Activated CD4-positive, alpha-beta memory T cell treated with anti-CD3 and anti-CD28 coated beads, Interleukin-2, amount 10 ng/mL, durations not matched to agents 7 days and 5 days (primary cell): ENCODE measurements at regions not wholly inside any gene's neighbourhood (a gene's known extent, or its start where the extent isn't known, plus 50 kb on each side); places are given as distances from the start of the nearest gene placed in this dataset.

Source experiments
- CTCF ChIA-PET: fragments of 350-600 bp; sonication (Branson Sonifier 250); formaldehyde crosslinking; loops from one replicate; lab custom pipeline; 2021; ENCODE audit warnings: antibody characterized with exemption, inconsistent platforms; lab: Charles Lee
- POLR2A ChIA-PET: fragments of 350-600 bp; sonication (Branson Sonifier 250); formaldehyde crosslinking; loops from one replicate; lab custom pipeline; 2021; ENCODE audit warnings: antibody characterized with exemption; lab: Charles Lee
- DNase-seq: peaks from one replicate; pipeline ENCODE4 v3.0.0-alpha.2; 2020
- H3K27ac Mint-ChIP-seq: one replicate; pipeline ENCODE4 v1.8.0; 2021; ENCODE audit warnings: mild to moderate bottlenecking, mixed read lengths
- H3K27me3 Mint-ChIP-seq: one replicate; pipeline ENCODE4 v1.8.0; 2021; ENCODE audit warnings: mixed read lengths
- H3K36me3 Mint-ChIP-seq: one replicate; pipeline ENCODE4 v1.8.0; 2021; ENCODE audit warnings: low read depth, mixed read lengths
- H3K4me1 Mint-ChIP-seq: one replicate; pipeline ENCODE4 v1.8.0; 2021; ENCODE audit warnings: mixed read lengths
- H3K4me3 Mint-ChIP-seq: one replicate; pipeline ENCODE4 v1.8.0; 2021; ENCODE audit warnings: mild to moderate bottlenecking, mixed read lengths
- H3K9me3 Mint-ChIP-seq: one replicate; pipeline ENCODE4 v1.8.0; 2021; ENCODE audit warnings: mixed read lengths

DNA sequence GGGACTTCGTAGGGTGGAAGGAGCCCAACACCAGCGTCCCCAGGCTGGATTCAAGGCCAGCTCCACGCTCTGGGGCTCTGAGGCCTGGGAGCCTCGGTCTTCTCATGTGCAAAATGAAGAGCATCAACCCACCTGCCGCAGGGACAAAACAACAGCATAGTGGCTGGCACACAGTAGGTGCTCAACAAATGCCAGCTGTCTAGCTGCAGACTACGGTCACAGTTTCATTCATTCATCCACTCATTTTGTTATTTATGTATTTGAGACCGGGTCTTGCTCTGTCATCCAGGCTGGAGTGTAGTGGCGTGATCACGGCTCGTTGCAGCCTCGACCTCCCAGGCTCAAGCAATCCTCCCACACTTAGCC is 60.7 kb downstream of the CEBPB start:
- H3K9me3 Mint-ChIP-seq, result no peaks in the 10 kb centered on the region
- DNase-seq, result no peak
- no peaks in the 10 kb centered on the region for H3K4me1 Mint-ChIP-seq
- H3K4me3 Mint-ChIP-seq, result no peak overlapping the region
- ChIA-PET CTCF (no interaction called here), POLR2A (no interaction called here)
- H3K27ac Mint-ChIP-seq, result no peak overlapping the region
- no peaks in the 10 kb centered on the region for H3K36me3 Mint-ChIP-seq
- peaks cover 20% of the 10 kb centered on the region for H3K27me3 Mint-ChIP-seq

GRCh38 chr20:50251992-50252511 is 61.4 kb downstream of the CEBPB start:
- peaks cover 20% of the 10 kb centered on the region for H3K27me3 Mint-ChIP-seq
- H3K27ac Mint-ChIP-seq, result no peak overlapping the region
- ChIA-PET CTCF (no interaction called here), POLR2A (no interaction called here)
- no peak overlapping the region for H3K4me3 Mint-ChIP-seq
- DNase-seq, result no peak
- no peaks in the 10 kb centered on the region for H3K9me3 Mint-ChIP-seq
- H3K4me1 Mint-ChIP-seq, result no peaks in the 10 kb centered on the region
- no peaks in the 10 kb centered on the region for H3K36me3 Mint-ChIP-seq

DNA sequence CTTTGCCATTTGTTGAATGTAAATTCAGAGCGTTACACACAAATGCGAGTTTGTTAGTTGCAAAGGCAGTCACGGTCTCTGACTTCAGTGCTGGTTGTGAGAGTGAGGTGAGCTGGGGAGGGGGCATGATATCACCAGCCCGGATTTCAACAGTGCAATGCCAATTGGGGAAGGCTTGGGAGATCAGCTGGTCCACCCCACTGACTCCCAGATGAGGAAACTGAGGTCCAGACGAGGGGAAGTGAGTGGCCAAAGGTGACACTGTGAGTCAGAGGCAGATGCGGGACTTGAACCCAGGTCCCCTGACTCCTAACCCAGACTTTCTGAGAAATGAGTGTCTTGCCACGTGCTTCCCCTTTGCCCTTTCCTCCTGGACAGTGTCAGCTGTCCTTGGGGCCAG is 62.1 kb downstream of the CEBPB start:
- ChIA-PET POLR2A (no interaction called here), CTCF (no interaction called here)
- DNase-seq, result no peak
- H3K9me3 Mint-ChIP-seq, result no peaks in the 10 kb centered on the region
- H3K27ac Mint-ChIP-seq, result no peak overlapping the region
- H3K27me3 Mint-ChIP-seq, result peaks cover 20% of the 10 kb centered on the region
- H3K36me3 Mint-ChIP-seq, result no peaks in the 10 kb centered on the region
- no peaks in the 10 kb centered on the region for H3K4me1 Mint-ChIP-seq
- no peak overlapping the region for H3K4me3 Mint-ChIP-seq

DNA sequence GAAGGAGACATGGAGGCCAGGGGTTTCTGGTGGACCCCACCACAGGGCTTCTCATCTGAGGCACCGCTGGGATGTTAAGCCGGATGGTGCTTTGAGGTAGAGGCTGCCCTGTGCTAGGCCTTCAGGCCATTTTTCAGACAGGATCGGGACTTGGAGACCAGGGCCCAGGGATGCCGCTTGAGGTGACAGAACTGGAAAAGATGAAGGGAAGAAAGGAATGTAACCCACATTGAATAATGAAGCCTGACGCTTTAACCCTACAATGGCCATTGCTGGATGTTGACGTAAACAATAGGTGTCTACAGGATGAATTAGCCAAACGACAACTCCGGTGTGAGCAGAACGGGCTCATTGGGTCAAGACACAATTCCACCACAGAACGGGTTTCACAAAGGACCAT is 62.5 kb downstream of the CEBPB start:
- Mint-ChIP-seq H3K27me3 (peaks cover 20% of the 10 kb centered on the region), H3K4me1 (no peaks in the 10 kb centered on the region), H3K9me3 (no peaks in the 10 kb centered on the region), H3K4me3 (no peak overlapping the region), H3K36me3 (no peaks in the 10 kb centered on the region), H3K27ac (no peak overlapping the region)
- POLR2A ChIA-PET, result no interaction called here
- CTCF ChIA-PET, result no interaction called here
- no peak for DNase-seq

DNA sequence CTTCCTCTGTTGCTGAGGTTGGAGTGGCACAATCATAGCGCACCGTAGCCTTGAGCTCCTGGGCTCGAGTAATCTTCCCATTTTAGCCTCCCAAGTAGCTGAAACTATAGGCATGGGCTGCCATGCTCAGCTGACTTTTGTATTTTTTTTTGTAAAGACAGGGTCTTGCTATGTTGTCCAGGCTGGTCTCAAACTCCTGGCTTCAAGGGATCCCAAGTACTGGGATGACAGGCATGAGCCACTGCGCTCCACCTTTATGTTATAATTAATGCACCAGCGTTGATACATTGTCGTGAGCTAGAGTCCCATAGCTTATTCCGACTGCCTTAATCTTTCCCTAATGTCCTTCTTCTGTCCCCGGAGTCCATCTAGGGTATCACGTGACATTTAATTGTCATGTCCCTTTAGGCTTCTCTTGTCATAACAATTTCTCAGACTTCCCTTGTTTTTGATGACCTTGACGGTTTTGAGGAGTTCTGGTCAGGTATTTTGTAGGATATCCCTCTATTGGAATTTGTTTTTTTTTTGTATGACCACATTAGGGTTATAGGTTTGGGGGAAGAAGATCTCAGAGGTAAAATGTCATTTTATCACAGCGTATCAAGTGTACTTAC is 63.9 kb downstream of the CEBPB start:
- Mint-ChIP-seq H3K27me3 (peaks cover 16% of the 10 kb centered on the region), H3K36me3 (no peaks in the 10 kb centered on the region), H3K27ac (no peak overlapping the region), H3K9me3 (no peaks in the 10 kb centered on the region), H3K4me1 (peaks cover 4% of the 10 kb centered on the region), H3K4me3 (no peak overlapping the region)
- ChIA-PET POLR2A (no interaction called here), CTCF (no interaction called here)
- no peak for DNase-seq

- no peaks in the 10 kb centered on the region for H3K9me3 Mint-ChIP-seq
- no peak overlapping the region for H3K4me3 Mint-ChIP-seq
- H3K36me3 Mint-ChIP-seq, result no peaks in the 10 kb centered on the region
- ChIA-PET CTCF (interaction anchor here (0.6 kb wide), 1 partner anchor 383 kb away, joined by 3 read pairs; no protein-coding TSS in a partner anchor), POLR2A (no interaction called here)
- peaks cover 16% of the 10 kb centered on the region for H3K27me3 Mint-ChIP-seq
- no peak for DNase-seq
- no peak overlapping the region for H3K27ac Mint-ChIP-seq
- peaks cover 20% of the 10 kb centered on the region for H3K4me1 Mint-ChIP-seq
Measured at GRCh38 chr20:50256577-50256976, 65.9 kb downstream of the CEBPB start.

- ChIA-PET CTCF (no interaction called here), POLR2A (no interaction called here)
- Mint-ChIP-seq H3K27me3 (peaks cover 13% of the 10 kb centered on the region), H3K4me3 (no peak overlapping the region), H3K36me3 (no peaks in the 10 kb centered on the region), H3K4me1 (peaks cover 20% of the 10 kb centered on the region), H3K27ac (no peak overlapping the region), H3K9me3 (no peaks in the 10 kb centered on the region)
- DNase-seq, result no peak
Measured at GRCh38 chr20:50257860-50258259, 67.2 kb downstream of the CEBPB start.

DNA sequence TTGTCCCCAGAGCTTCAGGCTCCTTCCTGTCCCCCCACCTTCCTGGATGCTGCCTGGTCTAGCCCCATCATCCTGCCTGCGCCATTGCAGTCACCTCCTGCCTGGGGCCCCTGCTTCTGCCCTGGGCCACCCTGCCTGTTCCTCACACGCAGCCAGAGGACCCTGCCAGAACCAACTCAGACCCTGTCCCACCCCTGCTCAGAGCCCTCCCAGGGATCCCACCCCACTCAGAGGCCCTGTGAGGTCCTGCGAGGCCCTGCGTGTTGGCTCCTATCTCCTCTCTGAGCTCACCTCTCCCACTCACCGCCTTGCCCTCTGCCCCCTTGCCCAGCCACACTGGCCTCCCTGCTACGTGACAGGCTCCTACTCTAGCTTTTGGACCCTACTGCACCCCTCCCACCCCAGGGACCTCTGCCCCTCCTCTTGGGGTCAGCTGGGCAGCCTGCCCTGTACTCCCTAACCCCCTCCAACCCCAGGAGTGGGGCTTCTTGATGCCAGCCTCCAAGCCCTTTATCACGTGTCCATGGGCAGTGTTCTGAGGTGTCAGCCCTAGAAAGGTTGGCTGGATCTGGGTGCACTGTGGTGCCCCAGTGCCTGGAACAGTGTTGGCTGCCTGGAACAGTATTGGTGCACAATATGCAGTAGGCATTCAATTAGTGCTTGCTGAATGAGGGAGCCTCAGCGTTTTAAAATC is 68.3 kb downstream of the CEBPB start:
- ChIA-PET CTCF (no interaction called here), POLR2A (interaction anchor here (1.3 kb wide), 1 partner anchor 27 kb away, joined by 4 read pairs; no protein-coding TSS in a partner anchor)
- H3K27me3 Mint-ChIP-seq, result peaks cover 8% of the 10 kb centered on the region

GRCh38 chr20:50259705-50260478 is 69.3 kb downstream of the CEBPB start:
- peaks cover 21% of the 10 kb centered on the region for H3K4me1 Mint-ChIP-seq
- POLR2A ChIA-PET, result interaction anchor here (1.3 kb wide), 1 partner anchor 26 kb away, joined by 4 read pairs; no protein-coding TSS in a partner anchor
- no peaks in the 10 kb centered on the region for H3K9me3 Mint-ChIP-seq
- no peak overlapping the region for H3K27ac Mint-ChIP-seq
- no peak overlapping the region for H3K4me3 Mint-ChIP-seq
- no peak for DNase-seq
- CTCF ChIA-PET, result interaction anchor here (0.7 kb wide), 1 partner anchor 69 kb away, joined by 3 read pairs; no protein-coding TSS in a partner anchor
- peaks cover 5% of the 10 kb centered on the region for H3K27me3 Mint-ChIP-seq
- H3K36me3 Mint-ChIP-seq, result no peaks in the 10 kb centered on the region

More for the DNA sequence above, 68.3 kb downstream of the CEBPB start:
- Mint-ChIP-seq H3K4me1 (peaks cover 20% of the 10 kb centered on the region), H3K9me3 (no peaks in the 10 kb centered on the region), H3K27ac (no peak overlapping the region), H3K4me3 (no peak overlapping the region), H3K36me3 (no peaks in the 10 kb centered on the region)
- no peak for DNase-seq

- Mint-ChIP-seq H3K36me3 (no peaks in the 10 kb centered on the region), H3K27ac (no peak overlapping the region), H3K4me1 (peaks cover 28% of the 10 kb centered on the region), H3K27me3 (no peaks in the 10 kb centered on the region), H3K9me3 (no peaks in the 10 kb centered on the region), H3K4me3 (no peak overlapping the region)
- ChIA-PET POLR2A (no interaction called here), CTCF (interaction anchor here (0.7 kb wide), 1 partner anchor 68 kb away, joined by 3 read pairs; no protein-coding TSS in a partner anchor)
- no peak for DNase-seq
Measured at GRCh38 chr20:50260479-50261221, 70.0 kb downstream of the CEBPB start.

GRCh38 chr20:50261471-50262212 is 71.0 kb downstream of the CEBPB start:
- ChIA-PET CTCF (no interaction called here), POLR2A (no interaction called here)

GRCh38 chr20:50263831-50264230 is 73.2 kb downstream of the CEBPB start:
- ChIA-PET CTCF (no interaction called here), POLR2A (no interaction called here)
- Mint-ChIP-seq H3K27me3 (no peaks in the 10 kb centered on the region), H3K27ac (no peak overlapping the region), H3K4me1 (peaks cover 34% of the 10 kb centered on the region), H3K4me3 (no peak overlapping the region), H3K36me3 (no peaks in the 10 kb centered on the region), H3K9me3 (no peaks in the 10 kb centered on the region)
- DNase-seq, result no peak

More at GRCh38 chr20:50261471-50262212, 71.0 kb downstream of the CEBPB start:
- no peak for DNase-seq
- H3K36me3 Mint-ChIP-seq, result no peaks in the 10 kb centered on the region
- no peaks in the 10 kb centered on the region for H3K27me3 Mint-ChIP-seq
- no peak overlapping the region for H3K27ac Mint-ChIP-seq
- no peaks in the 10 kb centered on the region for H3K9me3 Mint-ChIP-seq
- no peak overlapping the region for H3K4me3 Mint-ChIP-seq
- peaks cover 34% of the 10 kb centered on the region for H3K4me1 Mint-ChIP-seq
